PC-9 (cell line): ENCODE measurements at regions not wholly inside any gene's neighbourhood (a gene's known extent, or its start where the extent isn't known, plus 50 kb on each side); places are given as distances from the start of the nearest gene placed in this dataset.

Experiments used
- BruUV-seq: library from RNA; stranded (reverse); fragments of 400-500 nt; replicated peaks from 2 replicates; lab custom pipeline; 2021; lab: Mats Ljungman, UMichigan
- CTCF ChIA-PET: fragments of 300-600 bp; sonication (Branson Sonifier 250); formaldehyde crosslinking; loops from one replicate; lab custom pipeline; 2022; ENCODE audit warnings: antibody characterized with exemption; lab: Charles Lee
- POLR2A ChIA-PET: fragments of 300-600 bp; sonication (Branson Sonifier 250); formaldehyde crosslinking; loops from one replicate; lab custom pipeline; 2022; ENCODE audit warnings: antibody characterized with exemption; ENCODE audit not compliant: unreplicated experiment; lab: Charles Lee
- DNase-seq, 2 experiments: peaks; one replicate each; pipeline versions ENCODE4 v3.0.0 to v3.0.0-alpha.2; 2015 to 2022; ENCODE audit warnings: mixed read lengths in 1 of 2
- H2AFZ ChIP-seq: fragments of 200-600 bp; sonication (generic); 2 replicates; pipeline ENCODE4 v1.8.1; 2017; ENCODE audit warnings: antibody characterized with exemption
- H3F3A ChIP-seq: fragments of 200-600 bp; sonication (generic); 2 replicates; pipeline ENCODE4 v1.8.1; 2017; ENCODE audit warnings: antibody characterized with exemption, mild to moderate bottlenecking, low read depth; ENCODE audit not compliant: insufficient read depth
- H3K27ac ChIP-seq: fragments of 200-600 bp; sonication (generic); 2 replicates; pipeline ENCODE4 v1.6.1; 2016; ENCODE audit warnings: mixed run types
- H3K27me3 ChIP-seq: fragments of 200-600 bp; sonication (generic); 2 replicates; pipeline ENCODE4 v1.6.1; 2016; ENCODE audit warnings: low read depth, mixed run types; ENCODE audit not compliant: insufficient read depth
- H3K36me3 ChIP-seq: fragments of 200-600 bp; sonication (generic); 2 replicates; pipeline ENCODE4 v1.6.1; 2016; ENCODE audit warnings: low read depth, mixed run types
- H3K4me1 ChIP-seq: fragments of 200-600 bp; sonication (generic); replicated peaks from 2 replicates; pipeline ENCODE4 v1.6.1; 2016; ENCODE audit warnings: mixed run types; ENCODE audit not compliant: insufficient read depth
- H3K4me2 ChIP-seq: fragments of 200-600 bp; sonication (generic); 2 replicates; pipeline ENCODE4 v1.6.1; 2017; ENCODE audit warnings: mixed run types
- H3K4me3 ChIP-seq: fragments of 200-600 bp; sonication (generic); 2 replicates; pipeline ENCODE4 v1.6.1; 2016; ENCODE audit warnings: mixed run types
- H3K79me2 ChIP-seq: fragments of 200-600 bp; sonication (generic); 2 replicates; pipeline ENCODE4 v1.6.1; 2017; ENCODE audit warnings: low read depth, mixed run types
- H3K9me2 ChIP-seq: fragments of 200-600 bp; sonication (generic); 2 replicates; pipeline ENCODE4 v1.8.1; 2017; ENCODE audit warnings: mild to moderate bottlenecking; ENCODE audit not compliant: insufficient read depth
- H3K9me3 ChIP-seq: fragments of 200-600 bp; sonication (generic); 2 replicates; pipeline ENCODE4 v1.8.1; 2016; ENCODE audit warnings: low read depth; ENCODE audit not compliant: insufficient read depth
- H4K20me1 ChIP-seq: fragments of 200-600 bp; sonication (generic); 2 replicates; pipeline ENCODE4 v1.8.1; 2017; ENCODE audit not compliant: insufficient read depth
- CTCF ChIP-seq: fragments of 200-600 bp; sonication (generic); conservative IDR thresholded peaks from 2 replicates; pipeline ENCODE4 v1.6.1; 2017; ENCODE audit warnings: mixed run types, antibody characterized with exemption, mild to moderate bottlenecking, moderate library complexity
- EZH2 ChIP-seq: fragments of 200-600 bp; sonication (generic); IDR thresholded peaks from 2 replicates; pipeline ENCODE4 v1.8.0; 2017; ENCODE audit warnings: antibody characterized with exemption, low read depth
- intact Hi-C: fragments of 100-400 bp; cut with micrococcal nuclease; formaldehyde crosslinking; loops from one replicate; pipeline ENCODE4 v1.10.0; 2022; ENCODE audit not compliant: unreplicated experiment

- 0 out of 2 replicates have a peak, but pooled peaks cover 3% of the 10 kb centered on the region for H3K9me3 ChIP-seq
- H2AFZ ChIP-seq = no peak overlapping the region
- peaks cover 18% of the 10 kb centered on the region; the same call in 1 of the 2 replicates for H3F3A ChIP-seq
- intact Hi-C loops = no loop called here
- ChIA-PET POLR2A (no interaction called here), CTCF (no interaction called here)
- H3K9me2 ChIP-seq = no peaks in the 10 kb centered on the region
- no peaks in the 10 kb centered on the region for H3K27me3 ChIP-seq
- no peak for TF ChIP-seq CTCF
- TF ChIP-seq EZH2 = no peak
- peak in 1 of 2 experiments; percentile 13 for DNase-seq
- H3K4me1 ChIP-seq = peaks cover 20% of the 10 kb centered on the region
- H3K4me2 ChIP-seq = no peak overlapping the region
- no peak overlapping the region for H3K4me3 ChIP-seq
- no peaks in the 10 kb centered on the region for H3K79me2 ChIP-seq
- BruUV-seq = no TSS peak
- H4K20me1 ChIP-seq = no peaks in the 10 kb centered on the region
- H3K27ac ChIP-seq = no peak overlapping the region
- no peaks in the 10 kb centered on the region for H3K36me3 ChIP-seq
These were observed 63.0 kb upstream of the MED9 start for GRCh38 chr17:17413821-17414220.

- Histone ChIP-seq H3F3A (0 out of 2 replicates have a peak, but pooled peaks cover 16% of the 10 kb centered on the region), H3K9me3 (0 out of 2 replicates have a peak, but pooled peaks cover 3% of the 10 kb centered on the region), H3K9me2 (no peaks in the 10 kb centered on the region), H3K27me3 (no peaks in the 10 kb centered on the region), H3K4me1 (peaks cover 18% of the 10 kb centered on the region), H3K36me3 (no peaks in the 10 kb centered on the region), H4K20me1 (no peaks in the 10 kb centered on the region), H3K27ac (no peak overlapping the region), H3K79me2 (no peaks in the 10 kb centered on the region), H2AFZ (no peak overlapping the region), H3K4me3 (no peak overlapping the region), H3K4me2 (no peak overlapping the region)
- ChIA-PET CTCF (no interaction called here), POLR2A (no interaction called here)
- BruUV-seq = no TSS peak
- DNase-seq = peak in 1 of 2 experiments; percentile 25
- intact Hi-C loops = no loop called here
- TF ChIP-seq CTCF = no peak
- no peak for TF ChIP-seq EZH2
These were observed 62.4 kb upstream of the MED9 start for GRCh38 chr17:17414341-17414805.

DNA sequence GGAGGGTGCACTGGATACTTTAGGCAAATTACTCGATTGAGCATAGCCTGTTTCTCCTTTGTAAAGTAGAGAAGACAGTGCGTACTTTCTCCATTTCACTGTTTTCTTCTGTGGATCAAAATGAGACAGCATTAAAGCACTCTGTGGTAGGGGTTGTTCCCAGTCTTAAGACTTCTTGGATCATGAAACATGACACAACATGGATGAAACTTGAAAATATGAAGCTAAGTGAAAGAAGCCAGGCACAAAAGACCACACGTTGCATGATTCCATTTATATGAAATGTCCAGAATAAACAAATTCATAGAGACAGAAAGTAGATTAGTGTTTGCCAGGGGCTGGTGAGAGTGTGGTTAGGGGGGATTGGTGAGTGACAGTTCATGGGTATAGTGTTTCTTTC lies 61.8 kb upstream of the MED9 start:
- no TSS peak for BruUV-seq
- Histone ChIP-seq H3K9me2 (no peaks in the 10 kb centered on the region), H3K36me3 (no peaks in the 10 kb centered on the region), H2AFZ (no peak overlapping the region), H3K27ac (no peak overlapping the region), H3K79me2 (no peaks in the 10 kb centered on the region), H3K27me3 (no peaks in the 10 kb centered on the region), H3K4me3 (no peak overlapping the region), H3F3A (0 out of 2 replicates have a peak, but pooled peaks cover 16% of the 10 kb centered on the region), H3K4me1 (peaks cover 18% of the 10 kb centered on the region), H3K9me3 (0 out of 2 replicates have a peak, but pooled peaks cover 3% of the 10 kb centered on the region), H3K4me2 (no peak overlapping the region), H4K20me1 (no peaks in the 10 kb centered on the region)
- POLR2A ChIA-PET = no interaction called here
- TF ChIP-seq EZH2 (no peak), CTCF (no peak)
- DNase-seq = no peak
- CTCF ChIA-PET = no interaction called here
- intact Hi-C loops = no loop called here
